ENCODE measurements at regions not wholly inside any gene's neighbourhood (a gene's known extent, or its start where the extent isn't known, plus 50 kb on each side); places are given as distances from the start of the nearest gene placed in this dataset.

GRCh38 chr18:56302156-56302555 lies 336.2 kb downstream of the TXNL1 start:
- H3K36me3 Mint-ChIP-seq: no peaks in the 10 kb centered on the region
- H3K9me3 Mint-ChIP-seq: no peaks in the 10 kb centered on the region
- no peaks in the 10 kb centered on the region for H3K27me3 Mint-ChIP-seq (ENCODE audit: low read depth)
- no peaks in the 10 kb centered on the region for H3K4me1 Mint-ChIP-seq
- no peak for DNase-seq (ENCODE audit: low spot score in 2 of 2, unreplicated experiment in 2 of 2)
- no peak overlapping the region for H3K27ac Mint-ChIP-seq
- no peak overlapping the region for H3K4me3 Mint-ChIP-seq
- TF ChIP-seq, protein P1, sequence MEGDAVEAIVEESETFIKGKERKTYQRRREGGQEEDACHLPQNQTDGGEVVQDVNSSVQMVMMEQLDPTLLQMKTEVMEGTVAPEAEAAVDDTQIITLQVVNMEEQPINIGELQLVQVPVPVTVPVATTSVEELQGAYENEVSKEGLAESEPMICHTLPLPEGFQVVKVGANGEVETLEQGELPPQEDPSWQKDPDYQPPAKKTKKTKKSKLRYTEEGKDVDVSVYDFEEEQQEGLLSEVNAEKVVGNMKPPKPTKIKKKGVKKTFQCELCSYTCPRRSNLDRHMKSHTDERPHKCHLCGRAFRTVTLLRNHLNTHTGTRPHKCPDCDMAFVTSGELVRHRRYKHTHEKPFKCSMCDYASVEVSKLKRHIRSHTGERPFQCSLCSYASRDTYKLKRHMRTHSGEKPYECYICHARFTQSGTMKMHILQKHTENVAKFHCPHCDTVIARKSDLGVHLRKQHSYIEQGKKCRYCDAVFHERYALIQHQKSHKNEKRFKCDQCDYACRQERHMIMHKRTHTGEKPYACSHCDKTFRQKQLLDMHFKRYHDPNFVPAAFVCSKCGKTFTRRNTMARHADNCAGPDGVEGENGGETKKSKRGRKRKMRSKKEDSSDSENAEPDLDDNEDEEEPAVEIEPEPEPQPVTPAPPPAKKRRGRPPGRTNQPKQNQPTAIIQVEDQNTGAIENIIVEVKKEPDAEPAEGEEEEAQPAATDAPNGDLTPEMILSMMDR (IDR thresholded peaks at IDR 0.05; ENCODE audit: unreplicated experiment): no peak

- Mint-ChIP-seq H3K27ac (no peak overlapping the region), H3K9me3 (no peaks in the 10 kb centered on the region)
These were observed 338.7 kb downstream of the TXNL1 start for GRCh38 chr18:56299740-56300139.

DNA sequence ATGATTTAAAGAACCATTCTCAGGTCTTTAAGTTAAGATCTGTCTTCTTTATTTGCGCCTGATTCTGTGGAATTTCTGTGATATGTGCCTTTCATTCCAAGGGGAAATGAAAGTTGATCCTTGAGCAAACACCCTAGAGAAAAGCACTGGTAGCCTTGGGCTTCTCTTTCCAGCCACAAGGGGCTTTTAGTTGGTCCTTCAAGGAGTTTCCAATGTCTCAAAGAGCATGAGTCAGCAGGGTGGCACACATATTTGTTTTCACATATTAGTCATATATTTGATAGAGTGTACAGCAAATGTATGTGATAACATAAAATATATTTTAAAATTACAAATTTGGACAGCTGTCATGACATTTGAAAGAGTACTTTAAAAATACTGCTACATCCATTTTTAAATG lies 339.5 kb downstream of the TXNL1 start:
- Mint-ChIP-seq H3K27me3 (ENCODE audit: low read depth) (no peaks in the 10 kb centered on the region), H3K36me3 (no peaks in the 10 kb centered on the region), H3K9me3 (no peaks in the 10 kb centered on the region), H3K4me1 (no peaks in the 10 kb centered on the region), H3K27ac (no peak overlapping the region), H3K4me3 (no peak overlapping the region)
- TF ChIP-seq, protein P1 (IDR thresholded peaks at IDR 0.05; ENCODE audit: unreplicated experiment): no peak
- DNase-seq (ENCODE audit: low spot score in 2 of 2, unreplicated experiment in 2 of 2): no peak

More at GRCh38 chr18:56299740-56300139, 338.7 kb downstream of the TXNL1 start:
- Mint-ChIP-seq H3K4me3 (no peak overlapping the region), H3K4me1 (no peaks in the 10 kb centered on the region), H3K27me3 (ENCODE audit: low read depth) (no peaks in the 10 kb centered on the region), H3K36me3 (no peaks in the 10 kb centered on the region)
- DNase-seq (ENCODE audit: low spot score in 2 of 2, unreplicated experiment in 2 of 2): no peak
- TF ChIP-seq, protein P1 (IDR thresholded peaks at IDR 0.05; ENCODE audit: unreplicated experiment): no peak

DNA sequence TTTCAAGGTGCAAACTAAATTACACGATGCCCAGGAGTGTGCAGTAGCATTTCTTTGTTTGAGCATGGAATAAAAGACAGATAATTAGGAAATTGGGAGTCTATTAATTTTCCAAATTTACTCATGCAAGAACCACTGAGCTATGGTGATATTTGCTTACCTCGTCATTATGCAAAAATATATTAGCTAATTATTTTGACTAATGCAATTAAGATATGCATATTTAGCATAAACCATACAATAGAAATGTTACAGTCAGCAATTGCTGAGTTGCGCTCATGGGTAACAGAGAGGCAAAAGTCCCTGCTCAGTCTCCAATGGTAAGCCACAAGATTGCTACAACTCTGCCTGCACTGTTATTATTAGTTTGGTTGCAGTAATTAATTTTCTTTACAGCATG lies 342.0 kb downstream of the TXNL1 start:
- H3K4me3 Mint-ChIP-seq: no peak overlapping the region
- no peak for DNase-seq (ENCODE audit: low spot score in 2 of 2, unreplicated experiment in 2 of 2)
- no peaks in the 10 kb centered on the region for H3K9me3 Mint-ChIP-seq
- no peaks in the 10 kb centered on the region for H3K36me3 Mint-ChIP-seq
- TF ChIP-seq, protein P1 (IDR thresholded peaks at IDR 0.05; ENCODE audit: unreplicated experiment): no peak
- no peaks in the 10 kb centered on the region for H3K27me3 Mint-ChIP-seq (ENCODE audit: low read depth)
- no peaks in the 10 kb centered on the region for H3K4me1 Mint-ChIP-seq
- H3K27ac Mint-ChIP-seq: no peak overlapping the region

DNA sequence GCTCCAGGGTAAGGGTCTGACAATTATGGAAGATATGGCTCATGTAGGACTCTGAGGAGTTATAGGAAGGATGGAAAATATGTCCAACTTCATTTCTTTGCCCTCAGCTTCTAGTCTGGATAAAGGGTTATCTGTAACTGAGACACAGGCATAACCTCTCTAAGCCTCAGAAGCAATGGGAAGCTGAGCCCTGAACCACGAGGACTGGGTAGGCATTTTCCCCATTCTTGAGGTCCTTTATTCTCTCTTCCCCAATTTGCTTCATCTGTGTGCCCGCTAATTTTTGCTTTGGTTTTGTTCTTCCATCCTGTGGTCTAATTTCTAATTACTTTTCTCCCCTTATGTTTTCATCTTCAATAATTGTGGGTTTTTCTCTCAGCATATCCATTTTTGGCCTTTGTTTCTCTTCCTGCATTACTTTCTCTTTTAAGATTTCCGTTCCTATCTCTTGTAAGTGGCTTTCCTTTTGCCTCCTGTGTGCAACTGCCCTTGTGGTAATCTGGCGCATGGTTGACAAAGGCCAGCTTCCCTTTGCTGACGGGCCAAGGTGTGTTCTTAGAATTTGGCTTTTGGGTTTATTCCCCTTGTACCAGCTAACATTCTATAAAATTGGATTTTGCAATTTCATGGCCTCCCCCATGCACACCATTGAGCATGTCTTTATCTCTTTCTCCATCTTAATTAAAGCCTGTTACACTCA lies 343.8 kb downstream of the TXNL1 start:
- Mint-ChIP-seq H3K9me3 (no peaks in the 10 kb centered on the region), H3K27ac (no peak overlapping the region), H3K27me3 (ENCODE audit: low read depth) (no peaks in the 10 kb centered on the region), H3K36me3 (no peaks in the 10 kb centered on the region), H3K4me1 (no peaks in the 10 kb centered on the region), H3K4me3 (no peak overlapping the region)
- TF ChIP-seq, protein P1 (IDR thresholded peaks at IDR 0.05; ENCODE audit: unreplicated experiment): no peak
- DNase-seq (ENCODE audit: low spot score in 2 of 2, unreplicated experiment in 2 of 2): no peak
